ENCODE measurements at regions not wholly inside any gene's neighbourhood (a gene's known extent, or its start where the extent isn't known, plus 50 kb on each side); places are given as distances from the start of the nearest gene placed in this dataset.
A peak's percentile ranks its signal among the peaks of the same experiment; 100 is the strongest.

GRCh38 chr15:70486012-70486411 lies 277.3 kb downstream of the UACA start:
- no peaks in the 10 kb centered on the region for H3K36me3 ChIP-seq
- peaks cover 0 to 9% (median 8%) of the 10 kb centered on the region in 4 donors for H3K4me1 ChIP-seq
- TF ChIP-seq CTCF (IDR thresholded peaks at IDR 0.05) (no peak), POLR2A (IDR thresholded peaks at IDR 0.05) (no peak)
- no peak overlapping the region for H3K27ac ChIP-seq
- no peak overlapping the region for H3K4me3 ChIP-seq
- no peaks in the 10 kb centered on the region for H3K9me3 ChIP-seq
- no peak for DNase-seq
- no peaks in the 10 kb centered on the region for H3K27me3 ChIP-seq

DNA sequence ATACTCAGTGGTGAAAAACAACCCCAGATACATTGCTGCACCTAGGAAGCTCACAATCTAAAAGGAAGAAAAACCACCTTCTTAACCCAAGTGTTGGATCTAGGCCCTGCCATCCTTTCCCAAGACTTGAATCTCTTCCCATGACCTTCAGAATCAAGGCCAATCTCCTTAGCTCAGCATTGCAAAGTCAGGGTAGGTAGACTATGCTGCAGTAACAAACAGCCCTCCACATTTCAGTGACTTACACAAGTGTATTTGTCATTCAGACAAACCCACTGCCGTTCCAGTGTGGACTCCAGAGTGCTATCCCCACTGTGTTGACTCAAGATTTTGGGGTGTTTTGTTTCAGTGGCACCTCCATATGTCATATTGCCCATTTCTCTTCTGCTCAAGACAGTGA lies 278.4 kb downstream of the UACA start:
- Histone ChIP-seq H3K27me3 (no peaks in the 10 kb centered on the region), H3K4me1 (peaks cover 0 to 13% (median 7%) of the 10 kb centered on the region in 4 donors), H3K9me3 (no peaks in the 10 kb centered on the region), H3K27ac (no peak overlapping the region), H3K36me3 (no peaks in the 10 kb centered on the region), H3K4me3 (no peak overlapping the region)
- DNase-seq = no peak
- TF ChIP-seq POLR2A (IDR thresholded peaks at IDR 0.05) = no peak
- TF ChIP-seq CTCF (IDR thresholded peaks at IDR 0.05) = no peak

DNA sequence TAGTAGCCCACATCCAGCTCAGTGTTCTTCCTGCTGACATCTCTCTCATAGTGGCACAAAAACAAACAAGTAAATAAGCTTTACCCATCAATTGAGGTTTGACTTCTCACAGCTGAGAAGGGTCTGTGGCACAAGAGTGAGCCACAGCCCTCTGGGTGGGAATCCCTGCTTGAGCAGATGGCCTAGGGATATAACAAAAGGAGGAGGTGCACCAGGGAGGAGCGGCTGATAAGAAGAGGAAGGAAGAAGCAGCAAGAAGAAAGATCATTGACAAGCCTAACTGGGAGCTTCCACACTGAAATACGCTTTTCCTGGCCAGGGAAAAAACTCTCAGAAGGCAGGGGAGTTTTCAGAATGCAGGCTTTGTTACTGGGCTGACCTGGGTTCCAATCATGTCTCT lies 279.8 kb downstream of the UACA start:
- H3K36me3 ChIP-seq = no peaks in the 10 kb centered on the region
- no peak for TF ChIP-seq CTCF (IDR thresholded peaks at IDR 0.05)
- no peak for TF ChIP-seq POLR2A (IDR thresholded peaks at IDR 0.05)

DNA sequence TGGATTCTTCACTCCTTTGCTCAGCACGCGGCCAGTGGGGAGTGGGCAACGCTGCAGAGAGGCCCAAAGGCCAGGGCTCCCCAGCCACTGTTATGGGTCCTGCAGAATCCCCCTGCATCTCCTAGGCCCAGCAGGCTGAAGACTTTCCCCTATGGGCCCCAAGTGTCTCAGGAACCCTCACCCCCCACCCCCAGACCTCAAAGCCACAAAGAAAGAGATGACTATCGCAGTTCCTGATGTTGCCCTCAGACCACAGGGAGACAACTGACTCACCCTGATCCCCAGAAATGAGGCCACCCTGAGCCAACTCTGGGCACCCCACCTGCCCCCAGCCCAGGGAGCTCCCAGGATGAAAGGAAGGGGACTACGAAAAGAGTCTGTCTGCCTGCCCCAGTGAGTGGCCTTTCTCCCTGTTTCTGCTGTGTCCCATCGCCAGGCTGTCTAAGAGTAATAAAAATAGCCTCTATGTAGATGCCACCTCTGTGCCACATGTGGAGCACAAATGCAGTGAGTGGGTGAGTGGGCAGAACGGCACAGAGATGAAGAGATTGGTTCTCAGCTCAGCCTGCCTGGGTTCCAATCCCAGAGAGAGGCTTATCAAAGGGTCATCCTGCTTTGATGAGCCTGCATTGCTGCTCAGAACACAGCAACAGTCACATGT lies 283.0 kb downstream of the UACA start:
- no peak for TF ChIP-seq CTCF (IDR thresholded peaks at IDR 0.05)
- TF ChIP-seq POLR2A (IDR thresholded peaks at IDR 0.05) = no peak
- Histone ChIP-seq H3K4me1 (peaks cover 0 to 19% (median 3%) of the 10 kb centered on the region in 4 donors), H3K27me3 (no peaks in the 10 kb centered on the region), H3K9me3 (no peaks in the 10 kb centered on the region), H3K27ac (no peak overlapping the region), H3K36me3 (no peaks in the 10 kb centered on the region), H3K4me3 (no peak overlapping the region)
- peak; percentile 49 to 62 (median 51) for DNase-seq

More for the DNA sequence above, 279.8 kb downstream of the UACA start:
- H3K4me3 ChIP-seq = no peak overlapping the region
- H3K4me1 ChIP-seq = peaks cover 0 to 22% (median 7%) of the 10 kb centered on the region in 4 donors
- no peaks in the 10 kb centered on the region for H3K27me3 ChIP-seq
- no peaks in the 10 kb centered on the region for H3K9me3 ChIP-seq
- no peak overlapping the region for H3K27ac ChIP-seq
- DNase-seq = no peak

GRCh38 chr15:70479785-70480184 lies 283.6 kb downstream of the UACA start:
- Histone ChIP-seq H3K9me3 (no peaks in the 10 kb centered on the region), H3K27ac (no peak overlapping the region), H3K36me3 (no peaks in the 10 kb centered on the region), H3K4me1 (peaks cover 0 to 19% (median 5%) of the 10 kb centered on the region in 4 donors), H3K27me3 (no peaks in the 10 kb centered on the region), H3K4me3 (no peak overlapping the region)
- TF ChIP-seq POLR2A (IDR thresholded peaks at IDR 0.05) (no peak), CTCF (IDR thresholded peaks at IDR 0.05) (no peak)
- DNase-seq = peak in 2 of 3 donors; percentile 21 to 43
